ENCODE measurements at regions not wholly inside any gene's neighbourhood (a gene's known extent, or its start where the extent isn't known, plus 50 kb on each side); places are given as distances from the start of the nearest gene placed in this dataset.

DNA sequence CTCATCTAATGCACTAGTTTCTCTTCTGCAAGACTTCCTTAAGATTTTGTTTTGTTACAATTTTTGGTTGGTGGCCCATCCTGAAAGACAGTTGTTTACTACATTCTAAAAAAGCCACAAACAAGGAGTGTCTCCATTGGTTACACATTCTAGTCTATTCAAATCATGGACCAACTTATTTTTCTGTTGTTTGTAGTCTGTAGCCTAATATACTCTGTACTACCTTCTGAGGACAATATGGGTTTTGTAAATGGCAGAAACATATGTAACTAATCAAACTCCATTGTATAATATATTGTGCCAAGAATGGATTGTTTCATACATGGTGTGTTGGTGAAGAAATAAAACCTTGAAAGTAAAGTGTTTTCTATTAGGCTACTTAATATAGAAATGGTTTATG, 79.5 kb upstream of the DHX40 start:
- TF ChIP-seq, protein P1, sequence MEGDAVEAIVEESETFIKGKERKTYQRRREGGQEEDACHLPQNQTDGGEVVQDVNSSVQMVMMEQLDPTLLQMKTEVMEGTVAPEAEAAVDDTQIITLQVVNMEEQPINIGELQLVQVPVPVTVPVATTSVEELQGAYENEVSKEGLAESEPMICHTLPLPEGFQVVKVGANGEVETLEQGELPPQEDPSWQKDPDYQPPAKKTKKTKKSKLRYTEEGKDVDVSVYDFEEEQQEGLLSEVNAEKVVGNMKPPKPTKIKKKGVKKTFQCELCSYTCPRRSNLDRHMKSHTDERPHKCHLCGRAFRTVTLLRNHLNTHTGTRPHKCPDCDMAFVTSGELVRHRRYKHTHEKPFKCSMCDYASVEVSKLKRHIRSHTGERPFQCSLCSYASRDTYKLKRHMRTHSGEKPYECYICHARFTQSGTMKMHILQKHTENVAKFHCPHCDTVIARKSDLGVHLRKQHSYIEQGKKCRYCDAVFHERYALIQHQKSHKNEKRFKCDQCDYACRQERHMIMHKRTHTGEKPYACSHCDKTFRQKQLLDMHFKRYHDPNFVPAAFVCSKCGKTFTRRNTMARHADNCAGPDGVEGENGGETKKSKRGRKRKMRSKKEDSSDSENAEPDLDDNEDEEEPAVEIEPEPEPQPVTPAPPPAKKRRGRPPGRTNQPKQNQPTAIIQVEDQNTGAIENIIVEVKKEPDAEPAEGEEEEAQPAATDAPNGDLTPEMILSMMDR (IDR thresholded peaks at IDR 0.05; ENCODE audit: low read depth, low read length, poor library complexity, severe bottlenecking): no peak
- TF ChIP-seq EZH2phosphoT487 (IDR thresholded peaks at IDR 0.05; ENCODE audit: borderline replicate concordance, low read length): no peak
